RCC 7860 (cell line): ENCODE measurements at regions not wholly inside any gene's neighbourhood (a gene's known extent, or its start where the extent isn't known, plus 50 kb on each side); places are given as distances from the start of the nearest gene placed in this dataset.
"Not testable (repeated sequence)": the region's sequence is repeated elsewhere in the genome, so short reads cannot be mapped to it uniquely, and the experiment has no call there.

ENCODE experiments used
- DNase-seq: peaks from one replicate; pipeline ENCODE4 v3.0.0-alpha.2; 2015; ENCODE audit warnings: low spot score
- FAIRE-seq: peaks from 2 replicates; lab custom pipeline; 2012; peaks lifted over from hg19 to GRCh38; lab: Jason Lieb, UNC

GRCh38 chr2:194491409-194492115 lies 1165.5 kb upstream of the SLC39A10 start:
- no peak for FAIRE-seq

GRCh38 chr2:194486326-194486725 lies 1170.7 kb upstream of the SLC39A10 start:
- DNase-seq = no peak
- no peak for FAIRE-seq

More at GRCh38 chr2:194491409-194492115, 1165.5 kb upstream of the SLC39A10 start:
- no peak for DNase-seq

- FAIRE-seq = no peak
- DNase-seq = no peak
Observed at GRCh38 chr2:194483041-194483440, 1174.0 kb upstream of the SLC39A10 start.

GRCh38 chr2:194465641-194466040 lies 1191.4 kb upstream of the SLC39A10 start:
- no peak for FAIRE-seq
- no peak for DNase-seq

GRCh38 chr2:194464964-194465638 lies 1191.9 kb upstream of the SLC39A10 start:
- FAIRE-seq (no peak), DNase-seq (no peak)

- not testable (repeated sequence) for FAIRE-seq, DNase-seq
Observed at GRCh38 chr2:194462883-194463282, 1194.1 kb upstream of the SLC39A10 start.

- FAIRE-seq (no peak), DNase-seq (no peak)
Observed at GRCh38 chr2:194455358-194455757, 1201.7 kb upstream of the SLC39A10 start.

- no peak for FAIRE-seq
- DNase-seq = no peak
Observed at GRCh38 chr2:194452504-194452903, 1204.5 kb upstream of the SLC39A10 start.

GRCh38 chr2:194445226-194445625 lies 1211.8 kb upstream of the SLC39A10 start:
- no peak for DNase-seq
- FAIRE-seq = no peak

- no peak for FAIRE-seq
- no peak for DNase-seq
Observed at GRCh38 chr2:194443926-194444325, 1213.1 kb upstream of the SLC39A10 start.

GRCh38 chr2:194424683-194425209 lies 1232.3 kb upstream of the SLC39A10 start:
- FAIRE-seq (no peak), DNase-seq (no peak)

- DNase-seq (no peak), FAIRE-seq (no peak)
Observed at GRCh38 chr2:194411221-194411620, 1245.8 kb upstream of the SLC39A10 start.

GRCh38 chr2:194395818-194396217 lies 1261.2 kb upstream of the SLC39A10 start:
- no peak for DNase-seq
- no peak for FAIRE-seq

GRCh38 chr2:194385376-194385775 lies 1271.7 kb upstream of the SLC39A10 start:
- DNase-seq = no peak
- FAIRE-seq = no peak

GRCh38 chr2:194383401-194383800 lies 1273.6 kb upstream of the SLC39A10 start:
- FAIRE-seq (no peak), DNase-seq (no peak)

- no peak for FAIRE-seq
Observed at GRCh38 chr2:194382221-194382620, 1274.8 kb upstream of the SLC39A10 start.

GRCh38 chr2:194380011-194380410 lies 1277.0 kb upstream of the SLC39A10 start:
- no peak for FAIRE-seq

More at GRCh38 chr2:194382221-194382620, 1274.8 kb upstream of the SLC39A10 start:
- DNase-seq = no peak

GRCh38 chr2:194367390-194367789 lies 1289.6 kb upstream of the SLC39A10 start:
- FAIRE-seq, DNase-seq: not testable (repeated sequence)

More at GRCh38 chr2:194380011-194380410, 1277.0 kb upstream of the SLC39A10 start:
- no peak for DNase-seq

GRCh38 chr2:194363878-194364277 lies 1293.1 kb upstream of the SLC39A10 start:
- FAIRE-seq (no peak), DNase-seq (no peak)

- no peak for FAIRE-seq
- DNase-seq = no peak
Observed at GRCh38 chr2:194363295-194363694, 1293.7 kb upstream of the SLC39A10 start.

- DNase-seq (no peak), FAIRE-seq (no peak)
Observed at GRCh38 chr2:194352505-194352904, 1304.5 kb upstream of the SLC39A10 start.

GRCh38 chr2:194346193-194346592 lies 1310.8 kb upstream of the SLC39A10 start:
- DNase-seq (no peak), FAIRE-seq (no peak)
